Progenitor cell of endocrine pancreas (in vitro differentiated cells): ENCODE measurements at regions not wholly inside any gene's neighbourhood (a gene's known extent, or its start where the extent isn't known, plus 50 kb on each side); places are given as distances from the start of the nearest gene placed in this dataset.
"Not testable (repeated sequence)": the region's sequence is repeated elsewhere in the genome, so short reads cannot be mapped to it uniquely, and the experiment has no call there.

Source experiments
- DNase-seq: peaks from one replicate; pipeline ENCODE4 v3.0.0; 2021; ENCODE audit warnings: low spot score; ENCODE audit not compliant: unreplicated experiment
- H3K27ac Mint-ChIP-seq: 2 replicates; pipeline ENCODE4 v1.8.0; 2021; ENCODE audit warnings: mild to moderate bottlenecking, moderate library complexity, mixed read lengths
- H3K27me3 Mint-ChIP-seq: 2 replicates; pipeline ENCODE4 v1.8.0; 2021; ENCODE audit warnings: mixed read lengths
- H3K36me3 Mint-ChIP-seq: 2 replicates; pipeline ENCODE4 v1.8.0; 2022; ENCODE audit warnings: mixed read lengths; ENCODE audit not compliant: insufficient read depth
- H3K4me1 Mint-ChIP-seq: 2 replicates; pipeline ENCODE4 v1.8.0; 2021; ENCODE audit warnings: low read depth, mixed read lengths
- H3K4me3 Mint-ChIP-seq: 2 replicates; pipeline ENCODE4 v1.8.0; 2021; ENCODE audit warnings: low read depth, mild to moderate bottlenecking, moderate library complexity, mixed read lengths
- H3K9me3 Mint-ChIP-seq: 2 replicates; pipeline ENCODE4 v1.8.0; 2021; ENCODE audit warnings: low read depth, mixed read lengths
- CTCF ChIP-seq: fragments of 200-600 bp; sonication (generic); IDR thresholded peaks from one replicate; pipeline ENCODE4 v1.5.0; 2021; ENCODE audit warnings: antibody characterized with exemption, mild to moderate bottlenecking; ENCODE audit not compliant: unreplicated experiment

DNA sequence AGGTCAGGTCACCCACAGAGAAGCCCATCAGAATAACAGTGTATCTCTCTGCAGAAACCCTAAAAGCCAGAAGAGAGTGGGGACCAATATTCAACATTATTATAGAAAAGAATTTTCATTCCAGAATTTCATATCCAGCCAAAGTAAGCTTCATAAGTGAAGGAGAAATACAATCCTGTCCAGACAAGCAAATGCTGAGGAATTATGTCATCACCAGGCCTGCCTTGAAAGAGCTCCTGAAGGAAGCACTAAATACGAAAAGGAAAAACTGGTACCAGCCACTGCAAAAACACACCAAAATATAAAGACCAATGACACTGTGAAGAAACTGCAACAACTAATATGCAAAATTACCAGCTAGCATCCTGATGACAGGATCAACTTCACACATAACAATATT is 260.0 kb upstream of the KYNU start:
- Mint-ChIP-seq H3K4me3 (no peak overlapping the region), H3K9me3 (no peaks in the 10 kb centered on the region), H3K36me3 (no peaks in the 10 kb centered on the region), H3K4me1 (no peaks in the 10 kb centered on the region), H3K27me3 (no peaks in the 10 kb centered on the region), H3K27ac (no peak overlapping the region)
- DNase-seq: no peak
- no peak for TF ChIP-seq CTCF

GRCh38 chr2:142615876-142616275 is 261.6 kb upstream of the KYNU start:
- Mint-ChIP-seq H3K4me3 (no peak overlapping the region), H3K36me3 (no peaks in the 10 kb centered on the region), H3K4me1 (no peaks in the 10 kb centered on the region), H3K27ac (no peak overlapping the region), H3K9me3 (no peaks in the 10 kb centered on the region), H3K27me3 (no peaks in the 10 kb centered on the region)
- TF ChIP-seq CTCF: no peak
- no peak for DNase-seq

GRCh38 chr2:142613193-142613592 is 264.3 kb upstream of the KYNU start:
- H3K4me1 Mint-ChIP-seq, H3K9me3 Mint-ChIP-seq, H3K27ac Mint-ChIP-seq, DNase-seq, H3K27me3 Mint-ChIP-seq, H3K4me3 Mint-ChIP-seq, H3K36me3 Mint-ChIP-seq: not testable (repeated sequence)

GRCh38 chr2:142605421-142605820 is 272.0 kb upstream of the KYNU start:
- no peak overlapping the region for H3K4me3 Mint-ChIP-seq
- no peaks in the 10 kb centered on the region for H3K9me3 Mint-ChIP-seq
- H3K36me3 Mint-ChIP-seq: no peaks in the 10 kb centered on the region
- peaks cover 9% of the 10 kb centered on the region for H3K27me3 Mint-ChIP-seq
- TF ChIP-seq CTCF: no peak
- no peak overlapping the region for H3K27ac Mint-ChIP-seq
- H3K4me1 Mint-ChIP-seq: no peaks in the 10 kb centered on the region
- DNase-seq: no peak

DNA sequence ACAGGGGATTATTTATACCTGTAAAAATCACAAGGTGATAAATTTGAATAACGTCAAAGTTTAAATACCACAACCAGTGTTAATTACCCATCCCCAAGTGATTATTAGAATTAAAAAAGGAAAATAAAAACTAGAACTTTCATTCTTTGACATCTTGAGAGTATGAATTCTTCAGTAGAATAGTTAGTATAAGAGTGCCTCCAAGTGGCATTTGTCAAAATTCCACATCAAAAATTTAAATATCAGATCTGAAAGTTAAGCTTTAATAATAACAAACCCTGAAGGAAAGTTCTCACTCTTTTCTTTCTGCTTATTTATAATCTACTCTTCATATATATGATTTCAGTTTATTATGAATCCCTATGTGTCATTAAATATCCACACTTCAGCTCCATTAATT is 273.7 kb upstream of the KYNU start:
- TF ChIP-seq CTCF: peak; percentile 35
- no peaks in the 10 kb centered on the region for H3K4me1 Mint-ChIP-seq
- H3K4me3 Mint-ChIP-seq: no peak overlapping the region
- H3K36me3 Mint-ChIP-seq: no peaks in the 10 kb centered on the region
- H3K27ac Mint-ChIP-seq: no peak overlapping the region
- no peaks in the 10 kb centered on the region for H3K9me3 Mint-ChIP-seq
- H3K27me3 Mint-ChIP-seq: peaks cover 12% of the 10 kb centered on the region
- DNase-seq: no peak

DNA sequence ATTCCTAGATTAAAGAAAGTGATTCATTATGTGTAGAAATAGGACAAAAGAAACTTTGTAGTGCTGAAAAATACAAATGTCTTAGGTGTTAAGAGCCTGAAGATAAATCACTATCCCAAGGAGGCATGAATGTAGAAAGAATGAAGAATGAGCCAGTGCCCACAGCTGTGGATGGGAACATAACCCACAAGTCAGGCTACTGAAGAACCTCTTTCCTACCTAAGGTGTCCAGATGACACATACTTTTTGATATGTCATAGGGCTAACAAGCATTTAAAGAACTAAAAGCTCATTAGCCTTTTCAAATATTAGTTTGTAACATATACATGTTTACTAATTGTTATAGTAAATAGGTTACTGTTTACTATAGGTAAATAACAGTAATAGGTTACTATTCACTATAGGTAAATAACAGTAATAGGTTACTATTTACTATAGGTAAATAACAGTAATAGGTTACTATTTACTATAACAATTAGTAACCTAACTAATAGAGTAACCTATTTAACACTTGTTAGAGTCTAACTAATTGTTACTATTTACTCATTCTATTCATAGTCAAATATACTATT is 275.0 kb upstream of the KYNU start:
- Mint-ChIP-seq H3K36me3 (no peaks in the 10 kb centered on the region), H3K4me1 (no peaks in the 10 kb centered on the region), H3K27ac (no peak overlapping the region), H3K4me3 (no peak overlapping the region), H3K9me3 (no peaks in the 10 kb centered on the region), H3K27me3 (peaks cover 12% of the 10 kb centered on the region)
- TF ChIP-seq CTCF: no peak
- no peak for DNase-seq
